Kasumi-1 (cell line): ENCODE measurements at regions not wholly inside any gene's neighbourhood (a gene's known extent, or its start where the extent isn't known, plus 50 kb on each side); places are given as distances from the start of the nearest gene placed in this dataset.
"Not testable (repeated sequence)": the region's sequence is repeated elsewhere in the genome, so short reads cannot be mapped to it uniquely, and the experiment has no call there.

ENCODE experiments used
- DNase-seq, 2 experiments: peaks; one replicate each; lab custom pipeline; 2025; lab: John Stamatoyannopoulos, UW

DNA sequence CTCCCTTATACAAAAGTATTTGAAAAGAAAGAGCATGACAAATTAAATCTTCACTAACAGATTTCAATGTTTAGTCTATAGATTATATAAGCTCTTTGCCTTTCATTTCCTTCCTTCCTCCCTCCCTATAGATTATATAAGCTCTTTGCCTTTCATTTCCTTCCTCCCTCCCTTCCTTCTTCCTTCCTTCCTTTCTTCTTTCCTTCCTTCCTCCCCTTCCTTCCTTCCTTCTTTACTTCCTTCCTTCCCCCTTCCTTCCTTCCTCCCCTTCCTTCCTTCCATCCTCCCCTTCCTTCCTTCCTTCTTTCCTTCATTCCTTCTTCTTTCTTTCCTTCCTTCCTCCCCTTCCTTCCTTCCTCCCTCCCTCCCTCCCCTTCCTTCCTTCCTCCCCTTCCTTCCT is 209.8 kb upstream of the CBLB start:
- DNase-seq = no peak

DNA sequence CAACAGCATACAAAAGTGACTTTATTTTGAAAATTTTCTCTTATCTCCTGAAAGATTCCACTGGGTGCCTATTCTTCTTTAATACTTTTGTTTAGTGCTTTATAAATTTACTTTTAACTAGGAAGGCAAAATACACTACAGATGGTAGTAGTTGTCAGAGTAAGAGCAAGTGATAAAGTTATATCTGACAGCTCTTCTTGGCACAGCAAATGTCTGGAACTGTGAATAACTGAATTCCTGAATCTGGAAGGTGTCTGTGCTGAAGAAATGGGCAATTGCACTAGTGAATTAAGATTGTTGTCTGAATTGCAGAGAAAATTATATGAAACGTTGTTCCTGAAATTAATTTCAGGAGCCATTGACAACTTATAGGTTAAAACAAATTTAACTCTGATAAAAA is 213.8 kb upstream of the CBLB start:
- DNase-seq = no peak

DNA sequence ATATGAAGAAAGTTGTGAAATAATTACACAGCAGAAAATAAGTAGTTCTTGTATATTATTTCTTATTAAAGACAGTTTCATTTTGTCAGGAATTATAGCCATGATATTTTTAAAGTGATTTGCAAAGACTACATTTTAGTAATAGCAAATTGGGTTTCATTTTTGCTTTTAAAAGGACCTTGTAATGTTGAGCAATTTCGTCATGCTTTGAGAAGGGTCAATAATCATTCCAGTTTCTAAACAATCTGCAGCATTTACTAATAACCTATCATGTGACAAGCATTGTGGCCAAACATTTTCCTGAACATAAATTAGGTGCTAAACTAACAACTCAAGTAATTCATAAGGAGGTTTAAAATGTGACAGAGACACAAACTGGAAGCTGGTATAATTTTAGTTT is 214.4 kb upstream of the CBLB start:
- DNase-seq = no peak

DNA sequence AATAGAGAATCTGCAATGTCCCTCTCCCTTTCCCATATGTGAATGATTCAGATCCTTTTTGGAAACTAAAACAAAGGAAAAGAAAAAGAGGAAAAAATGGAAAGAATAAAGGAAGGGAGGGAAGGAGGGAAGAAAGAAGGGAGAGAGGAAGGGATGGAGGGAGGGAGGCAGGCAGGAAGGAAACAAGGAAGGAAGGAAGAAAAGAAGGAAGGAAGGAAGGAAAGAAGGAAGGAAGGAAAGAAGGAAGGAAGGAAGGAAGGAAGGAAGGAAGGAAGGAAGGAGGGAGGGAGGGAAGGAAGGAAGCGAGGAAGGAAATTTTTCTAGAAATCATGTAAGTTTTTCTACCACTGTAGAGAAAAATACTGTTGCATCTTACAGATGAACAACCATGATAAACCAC is 215.0 kb upstream of the CBLB start:
- no peak for DNase-seq

DNA sequence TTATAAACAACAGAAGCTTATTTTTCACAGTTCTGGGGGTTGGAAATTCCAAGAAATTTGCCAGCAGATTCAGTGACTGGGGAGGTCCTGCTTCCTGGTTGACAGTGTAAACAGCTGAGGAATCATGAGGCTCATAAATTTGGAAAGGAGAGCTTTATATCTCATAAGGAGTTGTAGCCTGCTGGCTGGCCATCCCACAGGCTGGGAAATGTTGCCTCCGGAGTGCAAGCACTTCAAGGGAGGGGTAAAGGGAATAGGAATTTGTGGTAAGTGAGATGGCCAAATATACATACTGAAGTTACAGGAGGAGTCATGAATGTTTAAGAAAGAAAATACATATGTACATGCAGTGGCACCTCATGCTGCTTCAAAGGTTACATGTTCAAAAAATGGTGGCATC is 217.2 kb upstream of the CBLB start:
- no peak for DNase-seq

DNA sequence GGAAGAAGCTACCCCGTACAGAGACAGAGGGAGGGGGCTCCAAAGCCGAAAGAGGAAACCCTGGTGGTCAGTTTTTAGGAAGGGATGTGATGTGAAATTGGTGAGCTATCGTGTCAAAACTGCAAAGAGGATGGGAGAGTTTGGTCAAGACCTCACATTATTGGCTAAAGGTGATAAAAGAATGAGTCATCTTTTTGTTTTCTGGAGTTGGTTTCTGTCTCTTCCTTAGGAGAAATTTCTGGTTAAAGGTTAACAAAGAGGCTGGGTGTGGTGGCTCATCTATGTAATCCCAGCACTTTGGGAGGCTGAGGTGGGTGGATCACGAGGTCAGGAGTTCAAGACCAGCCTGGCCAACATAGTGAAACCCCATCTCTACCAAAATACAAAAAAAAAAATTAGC is 217.8 kb upstream of the CBLB start:
- DNase-seq = no peak

DNA sequence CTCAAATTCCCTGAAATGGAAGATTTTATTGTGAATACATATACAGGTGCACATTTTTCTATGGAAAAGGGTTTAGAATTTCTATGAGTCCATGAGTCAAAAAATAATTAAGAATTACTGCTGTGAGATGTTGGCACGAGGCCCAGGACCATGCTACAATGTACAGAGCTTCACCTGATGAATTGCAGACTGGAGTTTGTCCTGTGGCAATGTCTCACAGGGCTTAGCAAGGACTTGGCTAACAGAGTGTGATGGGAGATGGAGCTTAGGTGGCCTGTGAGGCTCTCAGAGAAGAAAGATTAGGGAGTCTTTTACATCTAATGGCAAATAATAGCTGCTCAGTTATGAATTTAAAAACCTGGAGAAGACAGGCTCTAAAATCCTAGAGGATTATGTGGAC is 219.5 kb upstream of the CBLB start:
- DNase-seq = no peak

DNA sequence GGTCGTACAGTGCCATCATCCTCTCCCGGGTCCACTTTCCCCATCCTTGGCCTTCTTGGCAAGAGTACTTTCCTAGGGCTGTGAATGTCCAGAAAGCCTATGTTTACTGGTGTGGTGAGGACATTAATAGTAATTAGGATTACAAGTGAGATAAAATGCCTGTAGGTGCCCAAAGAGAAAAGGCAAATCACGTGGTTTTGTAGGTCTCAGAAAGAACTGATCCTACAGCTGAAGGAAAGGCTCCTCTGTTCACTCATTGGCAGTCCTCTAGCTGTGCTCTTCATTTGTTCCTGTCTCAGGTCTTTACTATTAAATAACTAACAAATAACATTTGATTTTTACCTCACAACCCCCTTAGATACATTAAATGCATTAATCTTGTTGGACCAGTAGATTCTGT is 220.1 kb upstream of the CBLB start:
- DNase-seq = no peak

DNA sequence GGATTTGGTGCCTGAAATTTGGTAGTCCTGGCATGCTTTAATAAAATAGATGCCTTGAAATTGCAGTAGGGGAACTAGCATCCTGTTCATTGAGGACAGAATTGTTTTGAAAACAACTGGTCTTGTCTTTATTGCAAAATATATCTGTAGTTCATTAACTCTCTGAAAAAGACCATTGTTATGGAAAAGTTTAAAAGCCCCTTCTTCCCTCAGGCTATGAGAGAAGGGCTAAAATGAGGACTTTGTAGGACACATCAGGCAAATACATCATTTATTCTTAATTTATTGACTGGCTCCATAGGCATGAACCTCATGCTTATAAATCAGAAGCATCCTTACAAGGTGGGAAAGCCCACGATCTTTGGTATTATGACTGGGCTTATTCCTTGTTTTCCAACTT is 221.0 kb upstream of the CBLB start:
- DNase-seq = no peak

DNA sequence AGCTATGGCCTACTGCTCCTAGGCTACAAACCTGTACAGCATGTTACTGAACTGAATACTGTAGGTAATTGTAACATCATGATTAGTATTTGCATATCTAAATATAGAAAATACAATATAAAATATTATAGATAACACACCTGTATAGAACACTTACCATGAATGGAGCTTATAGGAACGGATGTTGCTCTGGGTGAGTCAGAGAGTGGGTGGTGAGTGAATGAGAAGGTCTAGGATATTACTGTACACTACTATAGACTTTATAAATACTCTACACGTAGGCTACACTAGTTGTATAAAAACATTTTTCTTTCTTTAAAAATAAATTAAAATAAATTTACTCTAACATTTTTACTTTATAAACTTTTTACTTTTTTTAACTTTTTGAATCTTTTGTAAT is 224.0 kb upstream of the CBLB start:
- no peak for DNase-seq

DNA sequence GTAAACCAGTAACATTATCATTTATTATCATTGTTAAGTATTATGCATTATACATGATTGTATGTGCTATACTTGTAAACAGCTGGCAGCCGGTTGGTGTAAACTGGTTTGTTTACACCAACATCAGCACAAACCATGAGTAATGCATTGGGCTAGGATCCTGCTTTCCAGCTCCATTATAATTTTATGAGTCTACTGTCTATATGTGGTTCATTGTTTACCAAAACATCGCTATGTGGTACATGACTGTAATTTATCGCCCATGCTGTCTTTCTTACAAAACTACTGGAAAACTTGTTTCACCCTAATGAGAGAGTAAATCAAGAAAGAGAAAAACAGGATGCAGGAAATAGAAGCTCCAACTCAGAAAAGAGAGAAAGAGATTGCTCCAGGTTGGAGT is 224.8 kb upstream of the CBLB start:
- no peak for DNase-seq

DNA sequence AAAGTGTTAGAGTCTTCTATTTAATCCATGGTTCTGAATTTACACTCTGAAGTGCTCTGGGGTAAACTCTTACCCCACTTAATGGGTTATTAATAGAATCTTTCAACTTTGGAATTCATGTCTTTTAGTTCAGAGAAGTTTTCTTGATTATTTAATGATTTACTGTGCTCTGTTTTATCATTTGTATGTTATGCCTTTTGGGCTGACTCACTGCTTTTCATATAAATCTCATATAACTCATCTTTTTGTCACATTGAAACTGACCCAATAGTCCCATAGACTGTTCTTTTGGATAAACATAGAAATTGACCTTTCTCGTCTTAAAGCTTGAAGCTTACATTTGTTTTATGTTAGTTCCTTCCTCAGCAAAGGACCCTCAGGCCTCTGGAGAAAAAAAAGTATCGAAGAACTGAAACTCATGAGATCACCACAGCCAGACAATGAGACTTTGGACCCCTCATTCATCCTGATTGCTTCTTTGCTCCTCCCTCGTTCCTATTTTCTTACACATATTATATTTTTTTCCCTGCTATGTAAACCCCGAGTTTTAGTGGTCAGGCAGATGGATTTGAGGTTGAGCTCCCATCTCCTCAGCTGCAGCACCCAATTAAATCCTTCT is 229.1 kb upstream of the CBLB start:
- no peak for DNase-seq

DNA sequence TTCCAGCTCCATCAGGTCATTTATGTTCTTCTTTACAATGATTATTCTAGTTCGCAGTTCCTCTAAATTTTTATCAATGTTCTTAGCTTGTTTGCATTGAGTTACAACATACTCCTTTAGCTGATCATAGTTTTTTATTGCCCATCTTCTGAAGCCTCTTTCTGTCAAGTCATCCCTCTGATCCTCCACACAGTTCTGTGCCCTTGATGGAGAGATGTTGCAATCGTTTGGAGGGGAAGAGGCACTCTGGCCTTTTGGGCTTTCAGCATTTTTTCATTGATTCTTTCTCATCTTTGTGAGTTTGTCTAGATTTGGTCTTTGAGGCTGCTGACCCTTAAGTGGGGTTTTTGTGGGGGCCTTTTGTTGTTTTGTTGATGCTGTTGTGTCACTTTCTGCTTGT is 234.6 kb upstream of the CBLB start:
- DNase-seq = no peak

DNA sequence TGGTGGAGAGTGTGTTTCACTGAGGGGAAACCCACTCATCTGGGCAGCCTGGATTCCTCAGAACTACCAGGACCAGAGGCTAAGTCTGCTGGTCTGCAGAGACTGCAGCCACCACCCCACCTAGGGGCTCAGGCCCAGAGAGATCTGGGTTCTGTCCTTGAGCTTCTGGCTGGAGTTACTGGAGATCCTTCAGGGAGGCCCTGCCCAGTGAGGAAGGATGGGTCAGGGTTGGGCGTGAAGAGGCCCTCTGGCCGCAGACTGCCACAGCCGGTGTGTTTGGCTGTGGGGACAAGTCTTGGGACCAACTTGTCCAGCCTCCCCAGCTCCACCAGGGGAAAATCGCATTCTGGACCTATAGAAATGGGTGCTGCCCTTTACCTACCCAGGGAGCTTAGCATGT is 235.3 kb upstream of the CBLB start:
- DNase-seq = no peak

DNA sequence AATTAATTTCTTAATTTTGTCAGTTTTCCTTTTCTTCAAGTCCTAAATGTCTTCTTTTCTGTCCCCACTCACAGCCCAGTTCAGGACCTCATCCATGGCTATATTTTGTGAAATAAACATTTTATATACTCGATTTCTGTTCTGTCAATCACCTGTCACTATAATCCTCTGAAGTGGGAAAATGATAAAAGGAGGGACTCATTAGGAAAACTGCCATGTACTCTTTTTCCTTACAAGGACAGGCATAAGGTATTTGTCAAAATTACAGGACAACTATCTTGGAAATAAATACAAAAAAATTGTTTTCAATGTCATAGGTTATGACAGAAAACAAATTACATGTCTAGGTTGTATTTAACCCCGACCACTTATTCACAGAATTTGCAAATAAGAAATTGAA is 240.1 kb upstream of the CBLB start:
- no peak for DNase-seq

DNA sequence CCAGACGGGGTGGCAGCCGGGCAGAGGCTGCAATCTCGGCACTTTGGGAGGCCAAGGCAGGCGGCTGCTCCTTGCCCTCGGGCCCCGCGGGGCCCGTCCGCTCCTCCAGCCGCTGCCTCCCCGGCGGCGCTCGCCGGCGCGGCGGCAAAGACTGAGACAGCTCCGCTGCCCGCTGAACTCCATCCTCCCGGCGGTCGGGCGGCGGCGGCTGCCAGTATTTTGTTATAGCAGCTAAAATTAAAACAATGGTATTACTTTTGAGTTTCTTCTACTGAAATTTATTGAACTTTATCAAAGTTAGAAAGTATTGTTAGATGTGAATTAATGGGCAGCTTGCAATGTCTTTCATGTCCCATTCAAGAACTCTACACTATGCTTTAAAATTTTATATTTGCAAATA is 243.7 kb upstream of the CBLB start:
- not testable (repeated sequence) for DNase-seq

DNA sequence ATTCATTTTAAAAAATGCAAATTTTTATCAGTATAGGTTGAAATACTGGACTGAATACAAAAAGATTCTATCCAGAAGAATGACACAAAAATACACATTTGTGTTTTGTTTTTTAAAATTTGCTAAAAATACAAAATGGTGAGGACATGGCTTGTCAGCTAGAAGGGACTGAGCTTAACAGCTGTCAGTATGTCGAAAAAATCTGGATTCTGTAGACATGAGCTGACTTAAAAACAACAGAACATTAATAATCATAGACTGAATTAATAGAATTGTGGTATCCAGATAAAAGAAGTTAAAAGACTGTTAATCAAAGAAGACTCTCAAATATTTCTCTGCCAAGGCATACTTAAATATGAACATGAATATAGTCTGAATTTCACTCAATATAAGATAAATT is 244.9 kb upstream of the CBLB start:
- DNase-seq = no peak

DNA sequence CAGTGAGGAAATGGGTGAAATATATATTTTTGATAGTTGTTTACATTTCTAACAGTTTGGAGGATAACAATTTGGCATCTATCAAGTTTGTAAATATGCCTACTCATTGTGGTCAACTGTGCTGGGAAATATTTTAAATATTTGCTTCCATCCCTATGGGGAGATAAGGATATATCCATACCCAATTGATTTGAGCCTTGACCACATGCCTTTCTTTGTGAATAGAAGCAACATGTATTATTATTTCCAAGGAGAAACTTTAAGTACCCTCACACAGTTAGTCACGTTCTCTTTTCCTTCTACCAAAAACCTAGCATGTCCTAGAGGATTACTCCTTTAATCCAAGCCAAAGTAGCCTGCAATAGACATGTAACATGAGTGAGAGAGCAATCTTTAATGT is 245.4 kb upstream of the CBLB start:
- no peak for DNase-seq

DNA sequence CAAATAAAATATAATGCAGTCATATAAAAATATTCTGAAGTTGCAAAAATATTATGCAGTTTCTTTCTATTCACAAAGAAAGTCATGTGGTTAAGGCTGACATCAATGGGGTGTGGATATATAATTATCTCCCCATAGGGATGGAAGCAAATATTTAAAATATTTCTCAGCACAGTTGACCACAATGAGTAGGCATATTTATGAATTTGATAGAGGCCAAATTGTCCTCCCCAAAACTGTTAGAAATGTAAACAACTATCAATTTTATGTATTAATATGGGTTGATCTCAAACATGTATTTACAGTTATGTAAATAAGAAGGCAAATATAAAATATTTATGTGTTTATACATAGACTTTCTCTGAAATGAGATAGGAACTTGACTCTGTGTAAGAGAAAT is 246.0 kb upstream of the CBLB start:
- no peak for DNase-seq

DNA sequence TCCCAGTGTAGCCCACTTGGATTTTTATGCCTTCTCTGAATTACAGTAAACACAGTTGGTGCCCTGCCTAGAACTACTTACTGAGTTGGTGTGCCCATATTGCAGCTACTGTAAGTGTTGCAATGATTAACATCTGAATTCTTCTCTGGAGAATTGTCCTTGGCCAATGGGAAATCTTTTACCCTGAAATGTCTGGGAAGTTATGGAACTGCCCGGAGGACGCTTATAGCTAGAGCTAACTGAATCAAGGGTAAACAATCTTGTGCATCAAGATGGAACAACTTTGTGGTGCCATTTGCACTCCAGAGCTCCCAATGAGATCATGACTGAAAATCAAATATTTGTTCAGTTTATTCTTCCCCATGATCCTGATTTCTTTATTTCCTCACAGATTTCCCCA is 246.7 kb upstream of the CBLB start:
- DNase-seq = no peak

DNA sequence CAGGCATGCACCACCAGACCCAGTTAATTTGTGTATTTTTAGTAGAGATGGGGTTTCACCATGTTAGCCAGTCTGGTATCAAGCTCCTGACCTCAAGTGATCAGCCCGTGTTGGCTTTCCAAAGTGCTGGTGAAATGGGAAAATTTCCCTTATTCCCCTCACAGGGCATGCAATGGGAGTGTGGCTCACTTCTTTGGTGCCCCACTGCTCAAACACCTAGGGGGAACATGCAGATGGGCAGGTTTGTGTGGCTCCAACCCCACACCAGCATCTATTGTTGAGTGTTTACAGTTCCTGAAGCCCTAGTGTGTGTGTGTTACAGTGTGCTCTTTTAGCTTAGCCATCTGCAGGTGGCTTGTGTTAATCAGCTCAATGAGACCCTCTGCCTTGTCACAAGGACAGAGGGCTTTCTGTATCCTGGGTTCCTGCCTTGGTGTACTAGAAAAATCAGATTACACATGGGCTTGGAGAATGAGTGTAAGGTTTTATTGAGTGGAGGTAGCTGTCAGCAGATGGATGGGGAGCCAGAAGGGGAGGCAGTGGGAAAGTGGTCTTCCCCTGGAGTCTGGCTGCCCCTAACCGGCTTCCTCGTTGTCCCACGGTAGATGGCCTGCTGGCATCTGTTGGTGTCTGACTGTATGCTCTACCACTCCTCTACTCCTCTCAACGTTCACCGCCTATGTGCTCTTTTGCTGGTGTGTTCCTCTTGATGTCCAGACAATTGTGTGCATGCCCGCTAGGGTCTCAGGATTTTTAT is 248.1 kb upstream of the CBLB start:
- no peak for DNase-seq

DNA sequence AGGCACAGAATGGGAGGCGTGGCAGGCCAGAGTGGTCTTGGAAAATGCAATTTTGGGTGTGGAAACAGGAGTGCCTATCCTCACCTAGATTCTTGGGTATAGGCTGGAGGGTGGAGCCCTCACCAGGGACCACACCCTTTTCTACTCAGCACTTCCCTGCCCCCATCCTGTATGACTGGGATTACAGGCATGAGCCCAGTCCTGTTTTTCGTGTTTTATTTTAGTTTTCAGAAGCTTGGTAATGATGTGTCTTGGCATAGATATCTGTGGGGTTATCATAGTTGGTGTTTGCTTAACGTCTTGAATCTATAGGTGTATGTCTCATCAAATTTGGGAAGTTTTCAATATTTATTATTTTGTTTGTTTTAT is 248.7 kb upstream of the CBLB start:
- no peak for DNase-seq

DNA sequence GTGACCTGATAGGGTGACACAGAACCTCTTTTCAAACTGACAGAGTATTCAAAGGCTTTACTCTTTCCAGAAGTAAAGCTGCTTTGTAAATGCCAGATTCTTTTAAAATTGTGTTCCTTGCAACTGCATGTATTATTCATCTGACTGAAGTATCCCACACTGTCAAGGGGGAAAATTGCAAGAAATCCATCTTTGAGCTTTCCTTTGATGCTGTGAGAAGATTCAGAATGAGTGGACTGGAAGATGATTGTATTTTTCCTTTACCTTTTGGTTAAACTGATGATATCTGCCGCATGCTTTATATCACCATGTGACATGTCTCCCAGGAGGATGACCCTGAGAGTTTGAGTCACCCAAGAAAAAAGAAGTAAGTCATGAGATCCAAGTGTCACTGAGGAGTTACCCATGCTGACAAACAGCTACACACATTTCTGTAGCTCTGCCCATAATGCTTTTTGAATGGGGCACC is 250.8 kb upstream of the CBLB start:
- no peak for DNase-seq

DNA sequence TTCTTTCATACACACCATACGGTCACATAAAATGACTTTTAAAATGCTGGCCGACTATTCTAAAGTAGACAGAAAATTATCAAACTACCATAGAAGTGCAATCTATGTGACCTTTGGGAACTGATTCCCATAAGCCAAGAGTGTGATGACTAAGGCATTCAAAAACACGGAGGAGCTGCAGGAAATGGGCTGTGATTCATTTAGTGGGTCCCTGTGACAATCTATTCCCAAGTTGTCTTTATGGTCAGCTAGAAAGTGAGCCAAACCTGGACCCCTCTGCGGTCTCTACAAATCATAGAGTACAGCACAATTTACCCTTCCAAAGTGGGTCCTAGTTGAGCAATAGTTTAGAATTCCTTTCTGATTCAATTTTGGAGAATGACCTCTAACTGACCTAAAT is 251.5 kb upstream of the CBLB start:
- no peak for DNase-seq
